Globus pallidus (tissue), 1 donor: ENCODE measurements at regions not wholly inside any gene's neighbourhood (a gene's known extent, or its start where the extent isn't known, plus 50 kb on each side); places are given as distances from the start of the nearest gene placed in this dataset.
A peak's percentile ranks its signal among the peaks of the same experiment; 100 is the strongest.
"Not testable (repeated sequence)": the region's sequence is repeated elsewhere in the genome, so short reads cannot be mapped to it uniquely, and the experiment has no call there.

Source experiments
- DNase-seq: peaks from one replicate; pipeline ENCODE4 v3.0.0-alpha.2; 2015; ENCODE audit warnings: low spot score

GRCh38 chr12:92987362-92987761 is 58.3 kb upstream of the EEA1 start:
- peak; percentile 77 for DNase-seq

DNA sequence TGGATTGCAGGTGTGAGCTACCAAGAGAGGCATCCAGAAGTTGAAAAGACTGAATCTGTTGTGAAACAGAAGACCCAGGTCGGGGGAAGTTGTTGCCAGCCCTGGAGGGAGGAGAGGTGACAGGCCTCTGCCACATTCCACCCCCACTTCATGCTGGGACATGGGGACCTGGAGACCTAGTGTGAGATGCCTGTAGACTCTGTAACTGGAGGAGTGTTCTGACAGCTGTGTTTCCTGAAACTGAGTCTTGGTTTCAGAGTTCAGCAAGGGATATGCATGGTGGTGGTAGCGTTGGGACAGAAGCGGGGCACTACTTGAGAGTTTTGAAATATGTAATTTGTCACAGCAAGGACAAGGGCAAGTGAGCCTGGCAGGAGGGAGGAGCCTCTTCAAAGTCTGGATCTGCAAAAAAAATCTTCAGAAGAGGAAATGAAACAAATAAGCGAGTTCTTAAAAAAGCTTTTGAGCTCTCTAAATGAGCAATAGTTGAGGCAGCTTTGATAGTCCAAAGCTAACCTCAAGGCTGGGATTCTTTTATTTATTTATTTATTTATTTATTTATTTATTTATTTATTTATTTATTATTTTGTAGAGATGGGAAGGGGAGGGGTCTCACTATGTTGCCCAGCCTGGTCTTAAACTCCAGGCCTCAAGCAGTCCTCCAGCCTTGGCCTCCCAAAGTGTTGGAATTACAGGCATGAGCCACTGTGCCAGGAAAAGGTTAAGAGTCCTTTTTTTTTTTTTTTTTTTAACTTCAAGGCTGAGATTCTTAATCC is 58.9 kb upstream of the EEA1 start:
- peak; percentile 14 for DNase-seq

GRCh38 chr12:92988622-92989130 is 59.6 kb upstream of the EEA1 start:
- no peak for DNase-seq

DNA sequence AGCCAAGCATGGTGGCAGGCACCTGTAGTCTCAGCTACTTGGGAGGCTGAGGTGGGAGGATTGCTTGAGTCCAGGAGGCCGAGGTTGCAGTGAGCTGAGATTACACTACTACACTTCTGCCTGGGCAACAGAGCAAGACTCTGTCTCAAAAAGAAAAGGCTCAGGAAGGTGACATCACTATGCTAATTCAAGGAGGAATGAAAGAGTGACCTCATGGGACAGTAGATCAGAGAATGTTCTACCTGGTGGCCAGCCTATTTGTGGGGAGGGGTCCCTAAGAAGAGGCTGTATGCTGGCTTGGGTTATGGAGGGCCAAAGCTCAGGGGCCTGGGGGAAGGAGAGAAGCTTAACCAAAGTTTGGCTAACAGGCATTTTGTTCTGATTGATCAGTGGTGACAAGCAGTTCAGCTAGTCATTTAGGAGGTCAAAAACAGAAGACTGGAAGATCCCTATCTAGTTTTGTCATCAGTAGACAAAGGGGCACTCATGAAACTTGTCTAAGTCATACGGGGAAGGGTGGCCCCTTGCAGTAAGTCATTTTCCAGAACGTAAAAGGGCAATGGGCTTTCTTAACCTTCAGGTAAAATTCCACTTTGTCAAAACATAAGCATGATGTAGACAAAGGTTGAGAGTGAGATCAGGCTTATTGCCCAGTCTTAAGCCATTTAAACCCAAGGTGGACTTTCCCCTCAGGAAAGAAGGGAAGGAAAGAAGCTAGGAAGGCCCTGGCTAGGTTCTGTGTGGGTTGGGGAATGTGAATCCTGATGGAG is 60.8 kb upstream of the EEA1 start:
- no peak for DNase-seq

GRCh38 chr12:92991134-92991533 is 62.0 kb upstream of the EEA1 start:
- no peak for DNase-seq

GRCh38 chr12:92992041-92992440 is 62.9 kb upstream of the EEA1 start:
- DNase-seq = no peak

DNA sequence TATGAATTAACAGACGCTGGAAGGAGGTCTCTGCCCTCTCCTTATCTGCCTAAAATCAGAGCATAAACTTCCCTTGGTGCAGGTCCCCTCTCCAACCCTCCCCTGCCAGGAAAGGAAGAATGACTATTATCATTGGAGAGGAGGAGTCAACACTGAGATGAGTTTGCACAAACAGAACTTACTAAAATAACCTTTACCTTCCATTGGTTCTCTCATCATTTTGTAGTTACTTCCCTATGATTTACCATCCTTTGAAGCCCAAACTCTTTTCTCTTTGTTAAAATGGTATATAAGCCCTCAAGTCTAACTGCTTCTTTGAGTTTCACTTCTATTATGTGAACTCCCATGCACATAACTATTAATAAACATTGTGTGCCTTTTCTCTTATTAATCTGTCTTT is 64.2 kb upstream of the EEA1 start:
- DNase-seq = no peak

- DNase-seq = no peak
Measured at GRCh38 chr12:92995258-92995903, 66.3 kb upstream of the EEA1 start.

GRCh38 chr12:93000026-93000425 is 70.9 kb upstream of the EEA1 start:
- no peak for DNase-seq

GRCh38 chr12:93001407-93001806 is 72.3 kb upstream of the EEA1 start:
- DNase-seq = no peak

DNA sequence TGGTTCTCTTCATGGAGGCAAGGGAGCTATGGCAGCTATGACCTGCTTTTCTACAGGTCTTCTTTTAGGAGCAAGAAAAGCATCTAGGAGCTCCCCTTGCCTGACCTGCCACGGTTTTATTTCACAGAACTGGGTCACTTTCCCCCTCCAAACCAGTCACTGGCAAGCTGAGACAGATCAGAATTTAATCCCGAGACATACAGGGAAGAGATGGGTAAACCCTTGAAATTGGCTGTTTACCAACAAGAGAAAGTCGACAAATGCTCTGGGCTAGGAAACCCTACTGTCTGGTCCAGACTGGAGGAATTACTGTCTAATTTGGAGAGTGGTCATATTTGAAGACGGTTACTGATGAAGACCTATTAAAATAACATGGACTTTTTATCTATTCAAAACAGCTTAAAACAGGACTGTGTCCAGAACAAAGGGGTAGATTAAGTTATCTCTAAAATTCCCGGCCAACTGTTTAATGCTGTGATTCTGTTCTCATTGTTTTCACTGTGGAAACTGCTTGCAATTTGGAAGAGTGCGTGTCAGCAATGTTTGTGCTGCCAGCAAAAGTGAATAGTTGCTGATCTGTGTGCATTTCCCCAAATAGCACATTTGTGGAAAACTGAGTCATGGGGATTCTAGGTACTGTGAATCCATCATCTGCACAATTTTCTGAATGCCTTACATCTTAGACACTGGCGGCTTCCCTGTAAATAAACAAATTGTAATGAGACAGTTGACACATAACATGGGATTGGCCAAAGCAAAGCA is 73.4 kb upstream of the EEA1 start:
- DNase-seq = no peak

GRCh38 chr12:93003531-93004239 is 74.6 kb upstream of the EEA1 start:
- no peak for DNase-seq

GRCh38 chr12:93005928-93006392 is 76.9 kb upstream of the EEA1 start:
- DNase-seq = no peak

DNA sequence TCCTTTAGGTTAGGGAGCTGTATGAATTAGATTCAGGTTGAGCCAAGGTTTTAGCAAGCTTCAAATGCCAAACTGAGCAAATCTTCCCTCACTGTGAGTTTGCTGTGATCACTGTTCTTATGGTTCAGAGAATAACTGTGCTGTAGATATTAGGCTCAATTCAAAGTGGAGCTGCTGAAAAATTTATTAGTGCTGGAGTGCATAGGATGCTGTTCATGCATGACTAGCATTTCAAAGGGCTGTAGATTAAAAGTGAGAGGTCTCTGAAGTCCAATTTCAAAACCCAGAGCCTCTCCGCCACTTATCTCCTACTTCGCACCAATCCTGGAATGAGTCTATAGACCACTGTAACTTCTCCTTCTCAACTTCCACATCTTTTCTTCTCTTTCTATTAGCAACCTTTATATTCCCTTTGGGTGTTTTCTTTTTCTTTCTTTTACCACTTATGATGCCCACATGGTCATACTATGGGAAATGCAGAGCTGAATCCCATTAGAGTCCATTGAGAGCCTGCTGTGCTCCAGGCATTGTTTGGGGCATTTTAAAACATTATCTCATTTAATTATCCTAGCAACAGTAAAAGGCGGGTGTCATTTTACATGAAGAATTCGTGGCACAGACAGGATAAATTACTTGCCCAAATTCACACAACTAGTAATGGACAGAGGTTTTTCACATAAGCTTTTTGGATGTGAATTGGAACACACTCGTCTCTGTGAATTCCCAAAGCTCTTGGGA is 77.5 kb upstream of the EEA1 start:
- DNase-seq = no peak

GRCh38 chr12:93007544-93007943 is 78.4 kb upstream of the EEA1 start:
- DNase-seq = no peak

DNA sequence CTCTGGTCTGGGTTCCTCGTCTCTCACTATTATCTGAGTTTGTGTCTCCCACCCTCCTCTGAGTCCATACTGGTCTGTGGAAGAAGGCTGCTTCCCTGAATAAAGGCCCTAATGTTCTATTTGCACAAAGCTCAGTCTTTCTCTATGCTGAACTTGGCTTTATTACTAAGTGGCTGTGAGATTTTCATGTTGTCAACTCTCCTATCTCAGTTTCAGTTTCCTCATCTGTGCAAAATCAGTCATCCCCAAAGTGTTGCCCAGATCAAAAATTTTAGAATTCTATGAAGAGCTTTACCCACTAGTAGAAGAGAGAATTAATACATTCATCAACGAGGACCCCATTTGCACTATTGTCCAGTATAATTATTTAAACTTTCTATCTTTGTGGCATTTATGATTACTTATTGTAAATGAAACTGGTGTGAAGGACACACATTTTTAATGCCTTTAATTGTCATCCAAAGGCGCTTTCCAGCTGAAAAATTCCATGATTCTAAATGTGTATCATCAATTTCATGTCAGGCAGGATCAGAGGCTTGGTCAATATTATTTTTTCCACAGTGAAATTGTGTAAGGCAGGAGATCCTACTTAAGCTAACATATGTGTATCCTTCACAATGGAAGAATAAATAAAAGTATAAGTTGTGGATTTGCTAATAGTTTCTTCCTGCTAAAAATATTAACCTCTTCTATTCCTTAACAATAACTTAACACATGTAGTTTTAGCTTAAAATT is 79.1 kb upstream of the EEA1 start:
- DNase-seq = no peak

DNA sequence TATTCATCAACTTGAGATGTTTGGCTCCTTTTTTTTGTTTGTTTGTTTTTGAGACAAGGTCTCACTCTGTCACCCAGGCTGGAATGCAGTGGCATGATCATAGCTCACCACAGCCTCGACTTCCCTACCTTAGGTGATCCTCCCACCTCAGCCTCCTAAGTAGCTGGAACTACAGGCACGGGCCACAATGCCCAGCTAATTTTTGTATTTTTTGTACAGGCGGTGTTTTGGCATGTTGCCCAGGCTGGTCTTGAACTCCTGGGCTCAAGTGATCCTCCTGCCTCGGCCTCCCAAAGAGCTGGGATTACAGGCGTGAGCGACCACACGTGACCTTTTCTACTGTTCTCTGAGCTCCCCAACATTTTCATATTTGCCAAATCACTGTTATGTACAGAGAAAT is 79.8 kb upstream of the EEA1 start:
- not testable (repeated sequence) for DNase-seq

GRCh38 chr12:93009533-93009932 is 80.4 kb upstream of the EEA1 start:
- DNase-seq = no peak

DNA sequence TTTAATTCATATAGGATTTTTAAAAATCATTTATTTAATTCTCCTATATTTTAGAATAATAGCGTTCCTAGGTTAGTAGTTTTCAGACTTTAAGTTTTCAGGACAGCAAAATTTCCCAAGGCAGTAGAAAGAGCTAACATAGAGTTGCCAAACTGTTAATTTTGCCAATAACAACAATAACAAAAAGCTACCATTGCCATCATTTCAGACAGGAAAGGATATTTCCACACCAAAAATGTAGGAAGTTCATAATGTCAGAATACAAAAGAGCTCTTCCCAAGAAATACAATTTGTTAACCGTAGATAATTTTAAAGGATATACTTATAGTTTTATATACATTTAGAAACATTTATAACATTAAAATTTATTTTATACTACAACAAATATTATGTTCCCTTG is 81.4 kb upstream of the EEA1 start:
- DNase-seq = no peak

DNA sequence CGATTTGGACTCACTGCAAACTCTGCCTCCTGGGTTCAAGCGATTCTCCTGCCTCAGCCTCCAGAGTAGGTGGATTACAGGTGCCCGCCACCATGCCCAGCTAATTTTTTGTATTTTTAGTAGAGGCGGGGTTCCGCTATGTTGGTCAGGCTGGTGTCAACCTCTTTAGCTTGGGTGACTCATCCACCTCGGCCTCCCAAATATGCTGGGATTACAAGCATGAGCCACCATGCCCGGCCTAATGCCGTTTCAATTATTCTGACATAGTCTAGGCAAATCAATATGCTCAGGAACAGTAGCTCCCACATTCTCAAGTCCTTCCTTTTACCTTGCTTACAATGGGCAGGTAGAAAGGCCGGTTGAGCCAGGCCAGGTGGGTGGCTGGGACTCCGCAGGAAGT is 82.0 kb upstream of the EEA1 start:
- no peak for DNase-seq
